Naive B cell (primary cell): ENCODE measurements at regions not wholly inside any gene's neighbourhood (a gene's known extent, or its start where the extent isn't known, plus 50 kb on each side); places are given as distances from the start of the nearest gene placed in this dataset.
"Not testable (repeated sequence)": the region's sequence is repeated elsewhere in the genome, so short reads cannot be mapped to it uniquely, and the experiment has no call there.

Experiments used
- ATAC-seq, 2 donors: fragments of 150-1000 bp; cut with Tn5 transposase; 2 replicates each; pipeline ENCODE4 v1.10.0; 2021; ENCODE audit warnings: low read depth in 2 of 2, mild to moderate bottlenecking in 2 of 2, moderate library complexity in 2 of 2
- DNase-seq: peaks from one replicate; pipeline ENCODE4 v3.0.0; 2022
- H3K27ac Mint-ChIP-seq, 6 donors: one replicate each; pipeline ENCODE4 v1.8.0; 2020 to 2022; ENCODE audit warnings: mild to moderate bottlenecking in 6 of 6, mixed read lengths in 6 of 6, moderate library complexity in 5 of 6, inconsistent platforms in 2 of 6
- H3K27me3 Mint-ChIP-seq, 3 donors: one replicate each; pipeline ENCODE4 v1.8.0; 2021 to 2022; ENCODE audit warnings: mixed read lengths in 3 of 3, mild to moderate bottlenecking in 1 of 3
- H3K36me3 Mint-ChIP-seq, 2 donors: one replicate each; pipeline ENCODE4 v1.8.0; 2020 to 2022; ENCODE audit warnings: mixed read lengths in 2 of 2, inconsistent platforms in 1 of 2, mild to moderate bottlenecking in 1 of 2
- H3K4me1 Mint-ChIP-seq, 3 donors: one replicate each; pipeline ENCODE4 v1.8.0; 2020 to 2022; ENCODE audit warnings: mixed read lengths in 3 of 3, inconsistent platforms in 1 of 3, mild to moderate bottlenecking in 1 of 3, moderate library complexity in 1 of 3
- H3K4me3 Mint-ChIP-seq, 8 donors: one replicate each; pipeline ENCODE4 v1.8.0; 2020 to 2022; ENCODE audit warnings: mild to moderate bottlenecking in 8 of 8, mixed read lengths in 8 of 8, moderate library complexity in 8 of 8, inconsistent platforms in 2 of 8
- H3K9me3 Mint-ChIP-seq, 7 donors: one replicate each; pipeline ENCODE4 v1.8.0; 2020 to 2022; ENCODE audit warnings: mixed read lengths in 7 of 7, mild to moderate bottlenecking in 5 of 7, inconsistent platforms in 2 of 7, moderate library complexity in 1 of 7

GRCh38 chr6:4725136-4725760 is 51.0 kb upstream of the CDYL start:
- peaks cover 15 to 19% (median 18%) of the 10 kb centered on the region in 3 donors for H3K27me3 Mint-ChIP-seq
- not testable (repeated sequence) for H3K27ac Mint-ChIP-seq, H3K4me3 Mint-ChIP-seq, H3K36me3 Mint-ChIP-seq, H3K4me1 Mint-ChIP-seq, H3K9me3 Mint-ChIP-seq, ATAC-seq, DNase-seq

GRCh38 chr6:4724727-4725126 is 51.5 kb upstream of the CDYL start:
- not testable (repeated sequence) for H3K36me3 Mint-ChIP-seq, H3K4me3 Mint-ChIP-seq, DNase-seq, H3K27ac Mint-ChIP-seq, ATAC-seq, H3K9me3 Mint-ChIP-seq, H3K4me1 Mint-ChIP-seq
- H3K27me3 Mint-ChIP-seq = peaks cover 15 to 19% (median 18%) of the 10 kb centered on the region in 3 donors

- DNase-seq (no peak), ATAC-seq (no peak)
- Mint-ChIP-seq H3K9me3 (peaks cover 0 to 2% (median 0%) of the 10 kb centered on the region in 7 donors), H3K27ac (no peak overlapping the region), H3K36me3 (no peaks in the 10 kb centered on the region), H3K27me3 (peaks cover 7 to 12% (median 10%) of the 10 kb centered on the region in 3 donors), H3K4me3 (no peak overlapping the region), H3K4me1 (peaks cover 0 to 9% (median 4%) of the 10 kb centered on the region in 3 donors)
These were observed 52.8 kb upstream of the CDYL start for GRCh38 chr6:4723383-4723782.

GRCh38 chr6:4721368-4721767 is 54.8 kb upstream of the CDYL start:
- peaks cover 0 to 16% (median 7%) of the 10 kb centered on the region in 3 donors for H3K27me3 Mint-ChIP-seq
- H3K4me3 Mint-ChIP-seq, H3K36me3 Mint-ChIP-seq, DNase-seq, H3K4me1 Mint-ChIP-seq, H3K9me3 Mint-ChIP-seq, ATAC-seq, H3K27ac Mint-ChIP-seq: not testable (repeated sequence)

GRCh38 chr6:4719491-4719890 is 56.7 kb upstream of the CDYL start:
- Mint-ChIP-seq H3K9me3 (peaks cover 0 to 2% (median 0%) of the 10 kb centered on the region in 7 donors), H3K4me1 (no peaks in the 10 kb centered on the region), H3K27me3 (peaks cover 0 to 16% (median 7%) of the 10 kb centered on the region in 3 donors), H3K4me3 (no peak overlapping the region), H3K27ac (peak overlapping the region in 2 of 6 donors; percentile 11 to 12), H3K36me3 (no peaks in the 10 kb centered on the region)
- DNase-seq = no peak
- ATAC-seq = no peak

GRCh38 chr6:4717856-4718255 is 58.3 kb upstream of the CDYL start:
- H3K27ac Mint-ChIP-seq = peak overlapping the region in 1 of 6 donors; percentile 72
- peaks cover 0 to 2% (median 0%) of the 10 kb centered on the region in 7 donors for H3K9me3 Mint-ChIP-seq
- no peak overlapping the region for H3K4me3 Mint-ChIP-seq
- H3K4me1 Mint-ChIP-seq = no peaks in the 10 kb centered on the region
- ATAC-seq = no peak
- H3K36me3 Mint-ChIP-seq = no peaks in the 10 kb centered on the region
- H3K27me3 Mint-ChIP-seq = peaks cover 0 to 8% (median 0%) of the 10 kb centered on the region in 3 donors
- no peak for DNase-seq

- Mint-ChIP-seq H3K4me1 (no peaks in the 10 kb centered on the region), H3K9me3 (peaks cover 0 to 2% (median 0%) of the 10 kb centered on the region in 7 donors), H3K27ac (no peak overlapping the region), H3K27me3 (peaks cover 0 to 8% (median 0%) of the 10 kb centered on the region in 3 donors), H3K36me3 (no peaks in the 10 kb centered on the region), H3K4me3 (no peak overlapping the region)
- DNase-seq (no peak), ATAC-seq (no peak)
These were observed 59.1 kb upstream of the CDYL start for GRCh38 chr6:4717124-4717523.

GRCh38 chr6:4714961-4715501 is 61.2 kb upstream of the CDYL start:
- H3K9me3 Mint-ChIP-seq = peaks cover 0 to 2% (median 0%) of the 10 kb centered on the region in 7 donors
- H3K27ac Mint-ChIP-seq = no peak overlapping the region
- no peak overlapping the region for H3K4me3 Mint-ChIP-seq
- no peaks in the 10 kb centered on the region for H3K36me3 Mint-ChIP-seq
- ATAC-seq = no peak
- peaks cover 0 to 23% (median 13%) of the 10 kb centered on the region in 3 donors for H3K27me3 Mint-ChIP-seq
- no peaks in the 10 kb centered on the region for H3K4me1 Mint-ChIP-seq
- no peak for DNase-seq

GRCh38 chr6:4712291-4712690 is 63.9 kb upstream of the CDYL start:
- Mint-ChIP-seq H3K4me1 (no peaks in the 10 kb centered on the region), H3K4me3 (no peak overlapping the region), H3K9me3 (peaks cover 0 to 6% (median 2%) of the 10 kb centered on the region in 7 donors), H3K36me3 (no peaks in the 10 kb centered on the region), H3K27me3 (peaks cover 4 to 31% (median 13%) of the 10 kb centered on the region in 3 donors), H3K27ac (no peak overlapping the region)
- ATAC-seq = no peak
- no peak for DNase-seq

- H3K36me3 Mint-ChIP-seq = no peaks in the 10 kb centered on the region
- H3K27me3 Mint-ChIP-seq = peaks cover 4 to 23% (median 13%) of the 10 kb centered on the region in 3 donors
- peaks cover 0 to 10% (median 5%) of the 10 kb centered on the region in 7 donors for H3K9me3 Mint-ChIP-seq
- DNase-seq = no peak
- ATAC-seq = no peak
- no peak overlapping the region for H3K27ac Mint-ChIP-seq
- no peak overlapping the region for H3K4me3 Mint-ChIP-seq
- H3K4me1 Mint-ChIP-seq = no peaks in the 10 kb centered on the region
These were observed 69.2 kb upstream of the CDYL start for GRCh38 chr6:4707011-4707410.

- peaks cover 4 to 14% (median 5%) of the 10 kb centered on the region in 3 donors for H3K27me3 Mint-ChIP-seq
- no peaks in the 10 kb centered on the region for H3K36me3 Mint-ChIP-seq
- DNase-seq (no peak), ATAC-seq (no peak)
- H3K9me3 Mint-ChIP-seq = peaks cover 0 to 10% (median 5%) of the 10 kb centered on the region in 7 donors
- H3K4me3 Mint-ChIP-seq = no peak overlapping the region
- no peaks in the 10 kb centered on the region for H3K4me1 Mint-ChIP-seq
- peak overlapping the region in 1 of 6 donors; percentile 26 for H3K27ac Mint-ChIP-seq
These were observed 70.4 kb upstream of the CDYL start for GRCh38 chr6:4705809-4706208.

- ATAC-seq = no peak
- Mint-ChIP-seq H3K36me3 (no peaks in the 10 kb centered on the region), H3K4me3 (no peak overlapping the region), H3K27me3 (no peaks in the 10 kb centered on the region), H3K4me1 (no peaks in the 10 kb centered on the region), H3K9me3 (peaks cover 0 to 11% (median 5%) of the 10 kb centered on the region in 7 donors), H3K27ac (no peak overlapping the region)
- DNase-seq = no peak
These were observed 72.8 kb upstream of the CDYL start for GRCh38 chr6:4703382-4703781.

GRCh38 chr6:4698901-4699659 is 77.1 kb upstream of the CDYL start:
- no peaks in the 10 kb centered on the region for H3K36me3 Mint-ChIP-seq
- H3K4me3 Mint-ChIP-seq = no peak overlapping the region
- peaks cover 0 to 12% (median 0%) of the 10 kb centered on the region in 7 donors for H3K9me3 Mint-ChIP-seq
- H3K27me3 Mint-ChIP-seq = peaks cover 0 to 6% (median 4%) of the 10 kb centered on the region in 3 donors
- DNase-seq (no peak), ATAC-seq (no peak)
- no peak overlapping the region for H3K27ac Mint-ChIP-seq
- H3K4me1 Mint-ChIP-seq = no peaks in the 10 kb centered on the region
